NCI-H2107 treated with DMSO at 0.1 percent for 48 hours (cell line): ENCODE measurements at regions not wholly inside any gene's neighbourhood (a gene's known extent, or its start where the extent isn't known, plus 50 kb on each side); places are given as distances from the start of the nearest gene placed in this dataset.
"Not testable (repeated sequence)": the region's sequence is repeated elsewhere in the genome, so short reads cannot be mapped to it uniquely, and the experiment has no call there.

Source experiments
- DNase-seq: peaks from one replicate; lab custom pipeline; 2025; ENCODE audit not compliant: unreplicated experiment; lab: John Stamatoyannopoulos, UW

GRCh38 chr2:194343167-194343566 lies 1313.9 kb upstream of the SLC39A10 start:
- no peak for DNase-seq

GRCh38 chr2:194332799-194333490 lies 1324.1 kb upstream of the SLC39A10 start:
- no peak for DNase-seq

- no peak for DNase-seq
Observed at GRCh38 chr2:194328456-194328855, 1328.6 kb upstream of the SLC39A10 start.

- DNase-seq: no peak
Observed at GRCh38 chr2:194327196-194327888, 1329.7 kb upstream of the SLC39A10 start.

- no peak for DNase-seq
Observed at GRCh38 chr2:194323740-194324139, 1333.3 kb upstream of the SLC39A10 start.

GRCh38 chr2:194320520-194320919 lies 1336.5 kb upstream of the SLC39A10 start:
- no peak for DNase-seq

GRCh38 chr2:194319222-194319992 lies 1337.6 kb upstream of the SLC39A10 start:
- DNase-seq: no peak

GRCh38 chr2:194314042-194314441 lies 1343.0 kb upstream of the SLC39A10 start:
- DNase-seq: no peak

GRCh38 chr2:194304191-194304590 lies 1352.8 kb upstream of the SLC39A10 start:
- no peak for DNase-seq

- no peak for DNase-seq
Observed at GRCh38 chr2:194301946-194302345, 1355.1 kb upstream of the SLC39A10 start.

GRCh38 chr2:194294156-194294555 lies 1362.9 kb upstream of the SLC39A10 start:
- no peak for DNase-seq

- DNase-seq: no peak
Observed at GRCh38 chr2:194291104-194291503, 1365.9 kb upstream of the SLC39A10 start.

- DNase-seq: no peak
Observed at GRCh38 chr2:194289712-194290346, 1367.2 kb upstream of the SLC39A10 start.

- DNase-seq: not testable (repeated sequence)
Observed at GRCh38 chr2:194276667-194277066, 1380.4 kb upstream of the SLC39A10 start.

- DNase-seq: no peak
Observed at GRCh38 chr2:194271293-194271961, 1385.6 kb upstream of the SLC39A10 start.

- DNase-seq: no peak
Observed at GRCh38 chr2:194270648-194271047, 1386.4 kb upstream of the SLC39A10 start.

- no peak for DNase-seq
Observed at GRCh38 chr2:194264586-194264985, 1392.4 kb upstream of the SLC39A10 start.

GRCh38 chr2:194260185-194260584 lies 1396.8 kb upstream of the SLC39A10 start:
- DNase-seq: no peak

- no peak for DNase-seq
Observed at GRCh38 chr2:194257095-194257494, 1399.9 kb upstream of the SLC39A10 start.

GRCh38 chr2:194253528-194254259 lies 1403.3 kb upstream of the SLC39A10 start:
- DNase-seq: no peak
